HL-60 (cell line): ENCODE measurements at regions not wholly inside any gene's neighbourhood (a gene's known extent, or its start where the extent isn't known, plus 50 kb on each side); places are given as distances from the start of the nearest gene placed in this dataset.

ENCODE experiments used
- DNase-seq, 2 experiments: peaks; one replicate each; pipeline ENCODE4 v3.0.0-alpha.2; 2010 to 2020; ENCODE audit warnings: low read depth in 1 of 2, low spot score in 1 of 2
- H3K27ac ChIP-seq: fragments of 250-450 bp; sonication (Bioruptor Pico); replicated peaks from 2 replicates; pipeline ENCODE4 v1.5.1; 2020; ENCODE audit warnings: mild to moderate bottlenecking, moderate library complexity
- H3K27me3 ChIP-seq: fragments of 250-450 bp; sonication (Bioruptor Pico); 2 replicates; pipeline ENCODE4 v1.5.1; 2021; ENCODE audit warnings: mild to moderate bottlenecking, moderate library complexity; ENCODE audit not compliant: insufficient read depth, poor library complexity, severe bottlenecking
- H3K4me3 ChIP-seq: replicated peaks from 2 replicates; pipeline ENCODE4 v1.5.1; 2011; ENCODE audit warnings: mild to moderate bottlenecking, control low read depth, low read length; ENCODE audit not compliant: insufficient read depth
- CTCF ChIP-seq: IDR thresholded peaks from one replicate; pipeline ENCODE4 v1.5.1; 2011; ENCODE audit warnings: low read length, control low read depth, inconsistent platforms; ENCODE audit not compliant: insufficient read depth
- GABPA ChIP-seq: IDR thresholded peaks from 2 replicates; pipeline ENCODE4 v1.6.1; 2012; ENCODE audit warnings: low read depth
- POLR2AphosphoS5 ChIP-seq: IDR thresholded peaks from 2 replicates; pipeline ENCODE4 v1.6.1; 2012; ENCODE audit warnings: low read depth
- REST ChIP-seq: IDR thresholded peaks from 2 replicates; pipeline ENCODE4 v1.6.1; 2012; ENCODE audit warnings: low read depth; ENCODE audit not compliant: insufficient replicate concordance
- SPI1 ChIP-seq: IDR thresholded peaks from 2 replicates; pipeline ENCODE4 v1.6.1; 2012; ENCODE audit warnings: low read depth, mild to moderate bottlenecking, borderline replicate concordance

DNA sequence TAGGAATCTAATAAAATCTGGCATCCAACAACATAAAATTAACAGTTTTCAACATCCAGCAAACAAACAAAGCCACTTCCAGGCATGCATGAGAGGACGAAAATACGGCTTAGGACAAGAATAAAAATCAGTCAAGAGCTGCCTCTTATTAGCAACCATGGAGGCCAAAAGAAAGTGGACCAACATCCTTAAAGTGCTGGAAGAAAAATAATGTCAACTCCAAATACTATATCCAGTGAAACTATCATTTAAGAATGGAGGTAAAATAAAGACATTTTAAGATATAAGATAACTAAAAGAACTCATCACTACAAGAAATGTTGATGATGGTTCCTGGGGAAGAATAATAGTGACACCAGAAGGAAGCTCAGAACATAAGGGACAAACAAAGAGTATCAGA is 224.0 kb upstream of the IRX4 start:
- H3K27ac ChIP-seq, result no peak overlapping the region
- TF ChIP-seq REST, result no peak
- TF ChIP-seq SPI1, result no peak
- no peak for TF ChIP-seq CTCF
- no peak for TF ChIP-seq POLR2AphosphoS5
- TF ChIP-seq GABPA, result no peak
- H3K27me3 ChIP-seq, result no peaks in the 10 kb centered on the region
- H3K4me3 ChIP-seq, result no peak overlapping the region
- no peak for DNase-seq

DNA sequence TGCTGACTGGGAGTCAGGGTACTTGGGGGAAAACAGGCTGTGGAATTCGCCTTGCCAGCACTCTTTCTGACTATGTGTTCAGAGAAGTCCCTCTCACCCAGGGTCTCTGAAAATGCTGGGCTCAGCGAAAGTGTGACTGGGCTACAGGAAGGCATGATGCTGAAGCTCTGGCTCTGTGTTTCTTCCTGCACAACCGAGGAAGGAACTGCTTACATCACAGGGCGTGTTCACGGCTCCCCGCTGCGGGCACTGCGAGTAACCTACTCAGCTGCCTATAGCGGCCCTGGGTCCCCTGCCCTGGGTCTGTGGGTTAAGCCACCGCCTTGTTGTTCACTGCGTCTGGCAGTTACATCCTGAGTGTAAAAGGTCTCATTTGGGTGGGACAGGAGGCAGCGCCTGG is 222.4 kb upstream of the IRX4 start:
- DNase-seq, result no peak
- TF ChIP-seq GABPA, result no peak
- TF ChIP-seq CTCF, result no peak
- no peak for TF ChIP-seq REST
- no peak for TF ChIP-seq POLR2AphosphoS5
- TF ChIP-seq SPI1, result no peak
- H3K27ac ChIP-seq, result no peak overlapping the region
- no peaks in the 10 kb centered on the region for H3K27me3 ChIP-seq
- no peak overlapping the region for H3K4me3 ChIP-seq

GRCh38 chr5:2103940-2104339 is 221.2 kb upstream of the IRX4 start:
- Histone ChIP-seq H3K4me3 (no peak overlapping the region), H3K27me3 (no peaks in the 10 kb centered on the region), H3K27ac (no peak overlapping the region)
- DNase-seq, result no peak
- TF ChIP-seq GABPA (no peak), CTCF (no peak), SPI1 (no peak), REST (no peak), POLR2AphosphoS5 (no peak)
